Hepatocyte (in vitro differentiated cells): ENCODE measurements at regions not wholly inside any gene's neighbourhood (a gene's known extent, or its start where the extent isn't known, plus 50 kb on each side); places are given as distances from the start of the nearest gene placed in this dataset.

Experiments
- DNase-seq: peaks from one replicate; pipeline ENCODE4 v3.0.0-alpha.2; 2016; ENCODE audit warnings: low spot score
- H2AFZ ChIP-seq: fragments of 200-600 bp; sonication (generic); 2 replicates; pipeline ENCODE4 v1.6.0; 2016; ENCODE audit warnings: antibody characterized with exemption, mild to moderate bottlenecking
- H3K27ac ChIP-seq: fragments of 200-600 bp; sonication (generic); 2 replicates; pipeline ENCODE4 v1.5.1; 2016; ENCODE audit warnings: mild to moderate bottlenecking
- H3K27me3 ChIP-seq: fragments of 200-600 bp; sonication (generic); 2 replicates; pipeline ENCODE4 v1.6.1; 2016
- H3K36me3 ChIP-seq: fragments of 200-600 bp; sonication (generic); replicated peaks from 2 replicates; pipeline ENCODE4 v1.5.1; 2016; ENCODE audit warnings: low read depth; ENCODE audit not compliant: insufficient read depth
- H3K4me1 ChIP-seq: fragments of 200-600 bp; sonication (generic); 2 replicates; pipeline ENCODE4 v1.5.1; 2016; ENCODE audit warnings: mild to moderate bottlenecking, moderate library complexity; ENCODE audit not compliant: insufficient read depth
- H3K4me2 ChIP-seq: fragments of 200-600 bp; sonication (generic); 2 replicates; pipeline ENCODE4 v1.6.0; 2016
- H3K4me3 ChIP-seq: fragments of 200-600 bp; sonication (generic); 2 replicates; pipeline ENCODE4 v1.5.1; 2016; ENCODE audit warnings: mild to moderate bottlenecking
- H3K79me2 ChIP-seq: fragments of 200-600 bp; sonication (generic); 2 replicates; pipeline ENCODE4 v1.6.0; 2017; ENCODE audit warnings: mild to moderate bottlenecking
- H3K9me2 ChIP-seq: fragments of 200-600 bp; sonication (generic); replicated peaks from 2 replicates; pipeline ENCODE4 v1.6.0; 2017; ENCODE audit warnings: mild to moderate bottlenecking; ENCODE audit not compliant: insufficient read depth
- H3K9me3 ChIP-seq: fragments of 200-600 bp; sonication (generic); 2 replicates; pipeline ENCODE4 v1.5.1; 2016; ENCODE audit warnings: low read depth, mild to moderate bottlenecking
- H4K20me1 ChIP-seq: fragments of 200-600 bp; sonication (generic); 2 replicates; pipeline ENCODE4 v1.6.0; 2016; ENCODE audit warnings: mild to moderate bottlenecking; ENCODE audit not compliant: insufficient read depth, poor library complexity, severe bottlenecking
- EZH2 ChIP-seq: fragments of 200-600 bp; sonication (generic); IDR thresholded peaks from 2 replicates; pipeline ENCODE4 v1.6.1; 2016; ENCODE audit warnings: antibody characterized with exemption, mild to moderate bottlenecking, borderline replicate concordance
- EZH2phosphoT487 ChIP-seq: fragments of 200-600 bp; sonication (generic); IDR thresholded peaks from one replicate; pipeline ENCODE4 v1.6.1; 2018; ENCODE audit warnings: antibody characterized with exemption, mild to moderate bottlenecking, low read depth, moderate library complexity; ENCODE audit not compliant: unreplicated experiment, severe bottlenecking
- WGBS: methylation state at CpG from one replicate; pipeline ENCODE4 v1.1.6; 2016; ENCODE audit warnings: low lambda C conversion rate; ENCODE audit errors: missing lambda C conversion rate; 5-methylcytosine and 5-hydroxymethylcytosine counted together
- TF ChIP-seq, protein P1 (sequence below): fragments of 200-600 bp; sonication (generic); IDR thresholded peaks from 2 replicates; pipeline ENCODE4 v1.5.1; 2016; ENCODE audit warnings: antibody characterized with exemption, mild to moderate bottlenecking; ENCODE audit not compliant: poor library complexity

DNA sequence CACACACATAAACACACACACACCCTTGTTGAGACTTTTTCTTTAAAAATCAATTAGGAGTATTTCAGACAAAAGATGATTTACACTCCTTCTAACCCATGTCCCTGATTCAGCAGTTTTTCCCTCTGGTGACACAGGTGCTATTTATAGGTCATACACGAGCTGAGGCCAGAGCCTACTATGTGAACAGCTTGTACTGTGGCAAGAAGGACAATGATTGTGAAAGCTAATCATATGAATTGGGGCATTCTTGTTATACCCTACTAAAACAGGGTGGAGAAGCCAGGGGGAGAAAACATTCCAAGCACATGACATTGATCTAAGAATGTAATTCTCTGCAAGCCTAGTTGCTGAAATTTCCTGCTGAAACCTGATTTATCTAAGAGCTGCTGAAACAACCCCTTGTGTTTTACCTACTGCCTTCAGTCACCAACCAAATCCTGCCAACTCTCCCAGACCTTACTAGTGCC lies 60.3 kb downstream of the XCL1 start:
- no peaks in the 10 kb centered on the region for H4K20me1 ChIP-seq

DNA sequence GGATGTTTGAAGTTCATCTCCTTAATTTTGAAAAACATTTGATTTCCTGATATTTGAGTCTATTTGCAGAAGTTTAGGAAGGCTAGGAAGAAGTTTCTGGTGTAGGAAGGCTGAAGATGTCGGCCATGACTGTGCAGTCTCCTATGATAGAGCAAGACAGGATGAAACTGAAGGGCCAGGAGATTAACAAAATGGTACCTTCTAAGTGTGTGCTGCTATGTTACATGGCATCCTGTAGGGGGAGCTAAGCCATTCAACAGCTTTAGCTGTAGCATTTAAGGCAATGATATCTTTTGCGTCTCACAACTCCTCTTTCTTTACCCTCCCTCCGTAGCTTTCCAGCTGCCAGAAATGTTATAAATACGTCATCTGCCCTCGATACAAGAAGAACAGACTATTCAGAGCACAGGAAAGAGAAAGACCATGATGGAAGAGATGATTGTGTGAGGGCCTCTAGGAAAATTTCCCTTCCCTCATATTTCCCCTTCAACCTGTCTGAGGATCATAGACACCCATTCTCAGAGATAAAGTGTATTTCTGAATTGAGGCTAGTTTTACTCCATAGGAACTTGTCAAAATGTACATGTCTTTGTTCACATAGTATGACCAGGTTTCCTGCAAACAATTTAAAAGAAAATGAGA lies 61.1 kb downstream of the XCL1 start:
- DNase-seq: peak; percentile 49
- Histone ChIP-seq H3K27me3 (no peaks in the 10 kb centered on the region), H3K4me2 (peak overlapping the region; percentile 26), H3K27ac (peak overlapping the region; percentile 94), H3K9me2 (no peaks in the 10 kb centered on the region), H4K20me1 (no peaks in the 10 kb centered on the region), H3K36me3 (no peaks in the 10 kb centered on the region), H3K4me3 (no peak overlapping the region), H3K79me2 (no peaks in the 10 kb centered on the region), H3K9me3 (no peaks in the 10 kb centered on the region), H3K4me1 (peaks cover 29% of the 10 kb centered on the region), H2AFZ (peak overlapping the region; percentile 45)
- TF ChIP-seq, protein P1, sequence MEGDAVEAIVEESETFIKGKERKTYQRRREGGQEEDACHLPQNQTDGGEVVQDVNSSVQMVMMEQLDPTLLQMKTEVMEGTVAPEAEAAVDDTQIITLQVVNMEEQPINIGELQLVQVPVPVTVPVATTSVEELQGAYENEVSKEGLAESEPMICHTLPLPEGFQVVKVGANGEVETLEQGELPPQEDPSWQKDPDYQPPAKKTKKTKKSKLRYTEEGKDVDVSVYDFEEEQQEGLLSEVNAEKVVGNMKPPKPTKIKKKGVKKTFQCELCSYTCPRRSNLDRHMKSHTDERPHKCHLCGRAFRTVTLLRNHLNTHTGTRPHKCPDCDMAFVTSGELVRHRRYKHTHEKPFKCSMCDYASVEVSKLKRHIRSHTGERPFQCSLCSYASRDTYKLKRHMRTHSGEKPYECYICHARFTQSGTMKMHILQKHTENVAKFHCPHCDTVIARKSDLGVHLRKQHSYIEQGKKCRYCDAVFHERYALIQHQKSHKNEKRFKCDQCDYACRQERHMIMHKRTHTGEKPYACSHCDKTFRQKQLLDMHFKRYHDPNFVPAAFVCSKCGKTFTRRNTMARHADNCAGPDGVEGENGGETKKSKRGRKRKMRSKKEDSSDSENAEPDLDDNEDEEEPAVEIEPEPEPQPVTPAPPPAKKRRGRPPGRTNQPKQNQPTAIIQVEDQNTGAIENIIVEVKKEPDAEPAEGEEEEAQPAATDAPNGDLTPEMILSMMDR: peak; percentile 44
- TF ChIP-seq EZH2phosphoT487: no peak
- 79% methylated on average over 5 of the region's 5 CpGs for WGBS

More for the DNA sequence above, 60.3 kb downstream of the XCL1 start:
- Histone ChIP-seq H3K4me3 (no peak overlapping the region), H3K4me1 (peaks cover 29% of the 10 kb centered on the region), H3K27ac (peak overlapping the region; percentile 94), H2AFZ (peak overlapping the region; percentile 45), H3K9me3 (no peaks in the 10 kb centered on the region), H3K36me3 (no peaks in the 10 kb centered on the region), H3K9me2 (no peaks in the 10 kb centered on the region), H3K27me3 (no peaks in the 10 kb centered on the region), H3K79me2 (no peaks in the 10 kb centered on the region), H3K4me2 (peak overlapping the region; percentile 26)
- TF ChIP-seq, protein P1: no peak
- TF ChIP-seq EZH2 (no peak), EZH2phosphoT487 (no peak)
- peak; percentile 70 for DNase-seq
- 33% methylated on average over 1 of the region's 1 CpG for WGBS

DNA sequence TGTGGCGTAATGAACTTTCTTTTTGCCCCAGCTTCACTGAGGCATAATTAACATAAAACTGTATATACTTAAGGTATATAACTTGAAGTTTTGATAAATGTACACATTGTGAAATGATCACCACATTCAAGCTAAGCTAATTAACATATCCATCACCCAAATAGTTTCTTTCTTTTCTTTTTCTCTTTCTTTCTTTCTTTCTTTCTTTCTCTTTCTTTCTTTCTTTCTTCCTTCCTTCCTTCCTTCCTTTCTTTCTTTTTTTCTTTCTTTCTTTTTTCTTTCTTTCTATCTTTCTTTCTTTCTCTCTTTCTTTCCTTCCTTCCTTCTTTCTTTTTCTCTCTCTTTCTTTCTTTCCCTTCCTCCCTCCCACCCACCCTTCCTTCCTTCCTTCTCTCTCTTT lies 62.5 kb downstream of the XCL1 start:
- H3K36me3 ChIP-seq: no peaks in the 10 kb centered on the region
- no peak overlapping the region for H3K27ac ChIP-seq
- H4K20me1 ChIP-seq: no peaks in the 10 kb centered on the region
- no peak for TF ChIP-seq EZH2
- TF ChIP-seq, protein P1: no peak
- no peak for TF ChIP-seq EZH2phosphoT487
- H3K9me2 ChIP-seq: no peaks in the 10 kb centered on the region
- H3K27me3 ChIP-seq: no peaks in the 10 kb centered on the region
- H3K4me3 ChIP-seq: no peak overlapping the region
- no peaks in the 10 kb centered on the region for H3K9me3 ChIP-seq
- no peak for DNase-seq
- WGBS: 100% methylated on average over 1 of the region's 1 CpG
- H2AFZ ChIP-seq: no peak overlapping the region
- no peak overlapping the region for H3K4me2 ChIP-seq
- H3K4me1 ChIP-seq: peaks cover 29% of the 10 kb centered on the region
- H3K79me2 ChIP-seq: no peaks in the 10 kb centered on the region
